Activated CD8-positive, alpha-beta T cell treated with anti-CD3 and anti-CD28 coated beads for 36 hours (primary cell): ENCODE measurements at regions not wholly inside any gene's neighbourhood (a gene's known extent, or its start where the extent isn't known, plus 50 kb on each side); places are given as distances from the start of the nearest gene placed in this dataset.

Source experiments
- ATAC-seq: fragments of 200-7000 bp; cut with Tn5 transposase; one replicate; pipeline ENCODE4 v1.10.0; 2021; ENCODE audit warnings: mild to moderate bottlenecking, moderate library complexity
- CTCF ChIA-PET: fragments of 350-600 bp; sonication (Branson Sonifier 250); formaldehyde crosslinking; loops from one replicate; lab custom pipeline; 2021; ENCODE audit warnings: antibody characterized with exemption; lab: Charles Lee
- POLR2A ChIA-PET: fragments of 350-600 bp; sonication (Branson Sonifier 250); formaldehyde crosslinking; loops from one replicate; lab custom pipeline; 2021; ENCODE audit warnings: antibody characterized with exemption; lab: Charles Lee
- DNase-seq: peaks from one replicate; pipeline ENCODE4 v3.0.0-alpha.2; 2020
- H3K27ac Mint-ChIP-seq: one replicate; pipeline ENCODE4 v1.8.0; 2021; ENCODE audit warnings: mild to moderate bottlenecking, mixed read lengths
- H3K27me3 Mint-ChIP-seq: one replicate; pipeline ENCODE4 v1.8.0; 2021; ENCODE audit warnings: mixed read lengths
- H3K36me3 Mint-ChIP-seq: one replicate; pipeline ENCODE4 v1.8.0; 2021; ENCODE audit warnings: low read depth, mixed read lengths
- H3K4me1 Mint-ChIP-seq: one replicate; pipeline ENCODE4 v1.8.0; 2021; ENCODE audit warnings: low read depth, mixed read lengths
- H3K4me3 Mint-ChIP-seq: one replicate; pipeline ENCODE4 v1.8.0; 2021; ENCODE audit warnings: mild to moderate bottlenecking, moderate library complexity, mixed read lengths
- H3K9me3 Mint-ChIP-seq: one replicate; pipeline ENCODE4 v1.8.0; 2021; ENCODE audit warnings: mixed read lengths
- CTCF ChIP-seq: fragments of 200-600 bp; IDR thresholded peaks from one replicate; pipeline ENCODE4 v1.8.0; 2022; ENCODE audit warnings: antibody characterized with exemption, mild to moderate bottlenecking
- intact Hi-C: fragments of 100-400 bp; cut with micrococcal nuclease; formaldehyde crosslinking; loops from one replicate; pipeline ENCODE4 v1.10.0; 2022

DNA sequence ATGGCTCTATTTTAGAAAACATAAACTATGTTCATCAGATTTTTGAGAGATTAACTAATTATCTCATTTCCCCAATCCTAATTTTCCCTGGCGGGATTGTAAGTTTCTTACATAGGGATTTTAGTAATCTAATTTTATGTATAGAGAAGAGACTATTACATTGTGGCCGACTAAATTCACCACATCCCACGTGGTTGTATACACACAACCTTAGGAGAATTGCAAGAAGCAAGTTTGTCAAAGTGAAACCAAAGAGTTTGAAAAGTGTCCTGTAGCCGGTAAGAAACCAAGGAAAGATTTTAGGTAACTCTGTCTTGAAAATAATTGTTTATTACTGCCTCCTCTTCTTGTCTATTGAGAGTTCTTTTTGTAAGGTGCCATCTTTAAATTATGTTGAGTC lies 550.6 kb downstream of the LTN1 start:
- ChIA-PET POLR2A (no interaction called here), CTCF (no interaction called here)
- intact Hi-C loops = no loop called here
- ATAC-seq (no peak), DNase-seq (no peak)
- no peaks in the 10 kb centered on the region for H3K4me1 Mint-ChIP-seq
- H3K4me3 Mint-ChIP-seq = no peak overlapping the region
- TF ChIP-seq CTCF = no peak
- no peaks in the 10 kb centered on the region for H3K27me3 Mint-ChIP-seq
- peaks cover 3% of the 10 kb centered on the region for H3K36me3 Mint-ChIP-seq
- H3K9me3 Mint-ChIP-seq = peaks cover 2% of the 10 kb centered on the region
- no peak overlapping the region for H3K27ac Mint-ChIP-seq

DNA sequence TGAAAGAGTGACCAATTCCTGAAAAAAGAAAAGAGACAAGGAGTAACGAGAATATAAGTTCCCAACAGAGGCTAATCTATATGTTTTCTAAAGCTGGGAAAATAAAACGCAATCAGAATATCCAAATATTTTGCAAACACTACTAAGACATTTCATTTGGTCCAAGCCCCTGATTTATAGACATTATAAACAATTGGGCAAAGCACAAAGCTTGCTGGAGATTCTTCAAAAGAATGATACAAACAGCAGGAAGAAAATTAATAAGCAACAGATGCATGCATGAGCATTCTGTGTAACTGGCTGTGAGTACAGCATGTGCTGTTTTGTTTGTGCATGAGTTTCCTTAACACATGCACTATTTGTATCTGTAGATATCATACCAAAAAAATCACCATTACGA lies 552.9 kb downstream of the LTN1 start:
- POLR2A ChIA-PET = no interaction called here
- H3K27ac Mint-ChIP-seq = no peak overlapping the region
- H3K4me1 Mint-ChIP-seq = no peaks in the 10 kb centered on the region
- intact Hi-C loops = no loop called here
- no peak overlapping the region for H3K4me3 Mint-ChIP-seq
- CTCF ChIA-PET = no interaction called here
- DNase-seq = no peak
- no peak for TF ChIP-seq CTCF
- H3K27me3 Mint-ChIP-seq = no peaks in the 10 kb centered on the region
- no peaks in the 10 kb centered on the region for H3K9me3 Mint-ChIP-seq
- no peaks in the 10 kb centered on the region for H3K36me3 Mint-ChIP-seq
- ATAC-seq = no peak

- H3K27ac Mint-ChIP-seq = no peak overlapping the region
- DNase-seq = no peak
- no peak for TF ChIP-seq CTCF
- intact Hi-C loops = no loop called here
- no peaks in the 10 kb centered on the region for H3K9me3 Mint-ChIP-seq
- no peaks in the 10 kb centered on the region for H3K4me1 Mint-ChIP-seq
- ChIA-PET CTCF (no interaction called here), POLR2A (no interaction called here)
- ATAC-seq = no peak
- H3K27me3 Mint-ChIP-seq = no peaks in the 10 kb centered on the region
- H3K36me3 Mint-ChIP-seq = no peaks in the 10 kb centered on the region
- no peak overlapping the region for H3K4me3 Mint-ChIP-seq
Observed at GRCh38 chr21:28439251-28439650, 553.4 kb downstream of the LTN1 start.

- H3K4me3 Mint-ChIP-seq = no peak overlapping the region
- H3K27ac Mint-ChIP-seq = no peak overlapping the region
- no peaks in the 10 kb centered on the region for H3K4me1 Mint-ChIP-seq
- ATAC-seq (no peak), DNase-seq (no peak)
- no peaks in the 10 kb centered on the region for H3K27me3 Mint-ChIP-seq
- no peaks in the 10 kb centered on the region for H3K9me3 Mint-ChIP-seq
- no peaks in the 10 kb centered on the region for H3K36me3 Mint-ChIP-seq
- TF ChIP-seq CTCF = no peak
- intact Hi-C loops = no loop called here
- ChIA-PET CTCF (no interaction called here), POLR2A (no interaction called here)
Observed at GRCh38 chr21:28437061-28437460, 555.6 kb downstream of the LTN1 start.

- no peak overlapping the region for H3K4me3 Mint-ChIP-seq
- ChIA-PET POLR2A (no interaction called here), CTCF (no interaction called here)
- ATAC-seq (no peak), DNase-seq (no peak)
- no peak for TF ChIP-seq CTCF
- no peaks in the 10 kb centered on the region for H3K9me3 Mint-ChIP-seq
- H3K27me3 Mint-ChIP-seq = no peaks in the 10 kb centered on the region
- intact Hi-C loops = no loop called here
- H3K27ac Mint-ChIP-seq = no peak overlapping the region
- no peaks in the 10 kb centered on the region for H3K36me3 Mint-ChIP-seq
- H3K4me1 Mint-ChIP-seq = no peaks in the 10 kb centered on the region
Observed at GRCh38 chr21:28436286-28436932, 556.3 kb downstream of the LTN1 start.
